HepG2 (cell line): ENCODE measurements at regions not wholly inside any gene's neighbourhood (a gene's known extent, or its start where the extent isn't known, plus 50 kb on each side); places are given as distances from the start of the nearest gene placed in this dataset.

Experiments
- ATAC-seq: fragments of 200-7000 bp; cut with Tn5 transposase; 3 replicates; pipeline ENCODE4 v1.9.1; 2020; ENCODE audit warnings: mild to moderate bottlenecking, moderate library complexity
- BruUV-seq: library from RNA; stranded (reverse); fragments of 400-500 nt; replicated peaks from 2 replicates; lab custom pipeline; 2021; lab: Mats Ljungman, UMichigan
- CTCF ChIA-PET: fragments of 300-600 bp; formaldehyde crosslinking; extraction: SDS; loops from one replicate; lab custom pipeline; 2021; ENCODE audit warnings: low total read pairs, inconsistent platforms, low intra/inter-chr PET ratio; lab: Yijun Ruan, JAX
- POLR2A ChIA-PET: fragments of 350-600 bp; sonication (Branson Sonifier 250); formaldehyde crosslinking; loops from one replicate; lab custom pipeline; 2020; ENCODE audit warnings: antibody characterized with exemption, inconsistent platforms; lab: Yijun Ruan, JAX
- DNase-seq: peaks from one replicate; pipeline ENCODE4 v3.0.0-alpha.2; 2015; ENCODE audit warnings: low spot score
- FAIRE-seq: peaks from 3 replicates; lab custom pipeline; 2011; peaks lifted over from hg19 to GRCh38; lab: Jason Lieb, UNC
- H2AFZ ChIP-seq: one replicate; pipeline ENCODE4 v1.6.1; 2011; ENCODE audit warnings: low read length, inconsistent platforms
- H3K27ac ChIP-seq: fragments of 300-600 bp; 3 replicates; pipeline ENCODE4 v1.8.0; 2011; ENCODE audit warnings: mixed run types, mild to moderate bottlenecking, mixed read lengths, low read length, inconsistent platforms; ENCODE audit not compliant: insufficient read depth; ENCODE audit errors: extremely low read length
- H3K27me3 ChIP-seq, 2 experiments: fragments of 200-600 bp in 1 of 2; 2 replicates in 1 of 2; 3 replicates in 1 of 2; pipeline versions ENCODE4 v1.6.0 to v1.8.0; 2011; ENCODE audit warnings: low read length in 2 of 2, mild to moderate bottlenecking in 2 of 2, moderate library complexity in 2 of 2, inconsistent platforms in 1 of 2; ENCODE audit not compliant: insufficient read depth in 2 of 2, control insufficient read depth in 1 of 2
- H3K36me3 ChIP-seq, 2 experiments: fragments of 200-600 bp in 1 of 2; replicated peaks in 1 of 2; 2 replicates in 1 of 2; 3 replicates in 1 of 2; pipeline versions ENCODE4 v1.5.1 to v1.8.0; 2011; ENCODE audit warnings: low read length in 2 of 2, inconsistent platforms in 1 of 2; ENCODE audit not compliant: insufficient read depth in 2 of 2, control insufficient read depth in 1 of 2
- H3K4me1 ChIP-seq: 2 replicates; pipeline ENCODE4 v1.5.1; 2012; ENCODE audit warnings: low read length, inconsistent platforms; ENCODE audit not compliant: insufficient read depth
- H3K4me2 ChIP-seq: 2 replicates; pipeline ENCODE4 v1.6.0; 2011; ENCODE audit warnings: low read depth, low read length, inconsistent platforms
- H3K4me3 ChIP-seq, 3 experiments: fragments of 200-600 bp in 1 of 3; sonication (generic), shearing (Covaris generic) in 1 of 3; replicated peaks in 1 of 3; 2 replicates each; pipeline ENCODE4 v1.5.1; 2011 to 2016; ENCODE audit warnings: low read length in 3 of 3, inconsistent platforms in 2 of 3, low read depth in 2 of 3, mild to moderate bottlenecking in 2 of 3, control low read depth in 1 of 3, mixed read lengths in 1 of 3; ENCODE audit not compliant: insufficient read depth in 1 of 3
- H3K79me2 ChIP-seq: one replicate; pipeline ENCODE4 v1.6.1; 2011; ENCODE audit warnings: low read length, inconsistent platforms; ENCODE audit not compliant: insufficient read depth
- H3K9ac ChIP-seq: 2 replicates; pipeline ENCODE4 v1.6.0; 2011; ENCODE audit warnings: mild to moderate bottlenecking, low read depth, low read length, inconsistent platforms; ENCODE audit not compliant: insufficient read depth
- H3K9me3 ChIP-seq: 2 replicates; pipeline ENCODE4 v1.5.1; 2012; ENCODE audit warnings: mild to moderate bottlenecking, low read length
- H4K20me1 ChIP-seq: 2 replicates; pipeline ENCODE4 v1.6.0; 2011; ENCODE audit warnings: inconsistent platforms, mild to moderate bottlenecking, low read length, moderate library complexity; ENCODE audit not compliant: insufficient read depth
- ARID2 ChIP-seq: sonication (generic); formaldehyde crosslinking; IDR thresholded peaks from 2 replicates; pipeline ENCODE4 v1.8.1; 2022; ENCODE audit warnings: mild to moderate bottlenecking, missing genetic modification reagents, borderline replicate concordance
- ARID4A ChIP-seq: sonication (generic); formaldehyde crosslinking; IDR thresholded peaks from 2 replicates; pipeline ENCODE4 v1.5.0; 2020; ENCODE audit warnings: mild to moderate bottlenecking, missing genetic modification reagents, borderline replicate concordance
- CC2D1A ChIP-seq: sonication (generic); formaldehyde crosslinking; IDR thresholded peaks from 2 replicates; pipeline ENCODE4 v1.8.1; 2023; ENCODE audit warnings: mild to moderate bottlenecking, missing genetic modification reagents
- ISX ChIP-seq: sonication (generic); formaldehyde crosslinking; conservative IDR thresholded peaks from 2 replicates; pipeline ENCODE4 v1.5.0; 2020; ENCODE audit warnings: missing genetic modification reagents
- KLF13 ChIP-seq: sonication (generic); formaldehyde crosslinking; IDR thresholded peaks from 2 replicates; pipeline ENCODE4 v1.4.0; 2020; ENCODE audit warnings: mild to moderate bottlenecking, missing genetic modification reagents
- MED13 ChIP-seq: sonication (generic); formaldehyde crosslinking; IDR thresholded peaks from 2 replicates; pipeline ENCODE4 v1.5.0; 2020; ENCODE audit warnings: missing genetic modification reagents
- MEF2D ChIP-seq: sonication (generic); formaldehyde crosslinking; IDR thresholded peaks from 2 replicates; pipeline ENCODE4 v1.5.1; 2020; ENCODE audit warnings: mild to moderate bottlenecking, missing genetic modification reagents
- MZF1 ChIP-seq: sonication (generic); formaldehyde crosslinking; IDR thresholded peaks from 2 replicates; pipeline ENCODE4 v1.8.1; 2023; ENCODE audit warnings: mild to moderate bottlenecking, missing genetic modification reagents, borderline replicate concordance
- NFYC ChIP-seq: IDR thresholded peaks from 2 replicates; pipeline ENCODE4 v1.6.1; 2016; ENCODE audit warnings: missing genetic modification reagents, missing compliant biosample characterization
- RAD21 ChIP-seq: fragments of 450-650 bp; formaldehyde crosslinking; IDR thresholded peaks from 2 replicates; pipeline ENCODE4 v1.5.0; 2020; ENCODE audit warnings: mild to moderate bottlenecking
- RBAK ChIP-seq: sonication (generic); formaldehyde crosslinking; IDR thresholded peaks from 2 replicates; pipeline ENCODE4 v1.5.1; 2020; ENCODE audit warnings: mild to moderate bottlenecking, missing genetic modification reagents
- SMAD3 ChIP-seq: sonication (generic); formaldehyde crosslinking; IDR thresholded peaks from 2 replicates; pipeline ENCODE4 v1.4.0; 2020; ENCODE audit warnings: missing genetic modification reagents
- TEAD3 ChIP-seq: optimal IDR thresholded peaks from 2 replicates; pipeline ENCODE3; 2016; ENCODE audit warnings: borderline replicate concordance
- ZNF496 ChIP-seq: sonication (generic); formaldehyde crosslinking; IDR thresholded peaks from 2 replicates; pipeline ENCODE4 v1.8.1; 2023; ENCODE audit warnings: mild to moderate bottlenecking, moderate library complexity, missing genetic modification reagents; ENCODE audit not compliant: insufficient replicate concordance
- ZNF503 ChIP-seq: sonication (generic); formaldehyde crosslinking; IDR thresholded peaks from 2 replicates; pipeline ENCODE4 v1.4.0; 2020; ENCODE audit warnings: missing genetic modification reagents
- ZNF704 ChIP-seq: sonication (generic); formaldehyde crosslinking; IDR thresholded peaks from 2 replicates; pipeline ENCODE4 v1.8.1; 2023; ENCODE audit warnings: mild to moderate bottlenecking, inconsistent platforms, moderate library complexity, missing genetic modification reagents, borderline replicate concordance
- ZNF777 ChIP-seq: sonication (generic); formaldehyde crosslinking; IDR thresholded peaks from 2 replicates; pipeline ENCODE4 v1.4.0; 2020; ENCODE audit warnings: missing genetic modification reagents
- ZSCAN12 ChIP-seq: sonication (generic); formaldehyde crosslinking; IDR thresholded peaks from 2 replicates; pipeline ENCODE4 v1.9.0; 2021; ENCODE audit warnings: mild to moderate bottlenecking, missing genetic modification reagents
- WGBS: methylation state at CpG from one replicate; pipeline ENCODE4 v1.1.6; 2017; ENCODE audit warnings: low lambda C conversion rate; 5-methylcytosine and 5-hydroxymethylcytosine counted together
- in situ Hi-C: cut with HindIII; loops from 2 replicates; pipeline ENCODE4 v1.10.0; 2017; ENCODE audit warnings: low pct_unique_long_range_greater_than_20kb; ENCODE audit not compliant: extremely low pct_ligation_motif_present
- intact Hi-C: fragments of 100-400 bp; cut with micrococcal nuclease; formaldehyde crosslinking; loops from one replicate; pipeline ENCODE4 v1.10.0; 2022; ENCODE audit not compliant: unreplicated experiment

GRCh38 chr11:90997241-90997640 lies 774.4 kb upstream of the CHORDC1 start:
- no peak for TF ChIP-seq MZF1 (CRISPR knock-in tag)
- no peak for TF ChIP-seq ZNF777 (CRISPR knock-in tag)
- no peak for TF ChIP-seq CC2D1A
- TF ChIP-seq ARID2 (CRISPR knock-in tag), result no peak
- TF ChIP-seq KLF13 (CRISPR knock-in tag), result no peak
- no peak for TF ChIP-seq RBAK (CRISPR knock-in tag)
- TF ChIP-seq SMAD3, result no peak
- TF ChIP-seq RAD21 (CRISPR knock-in tag), result no peak
- TF ChIP-seq ZNF704 (CRISPR knock-in tag), result no peak
- no peak for TF ChIP-seq NFYC (CRISPR knock-in tag)
- TF ChIP-seq MEF2D (CRISPR knock-in tag), result no peak
- no peak for TF ChIP-seq MED13
- no peak for TF ChIP-seq ARID4A (CRISPR knock-in tag)
- TF ChIP-seq TEAD3 (CRISPR knock-in tag), result no peak
- TF ChIP-seq ISX (CRISPR knock-in tag), result no peak
- no peak for TF ChIP-seq ZNF503
- no peak for TF ChIP-seq ZNF496 (CRISPR knock-in tag)
- no peak for TF ChIP-seq ZSCAN12 (CRISPR knock-in tag)
- H3K4me2 ChIP-seq, result no peak overlapping the region
- H3K4me3 ChIP-seq, result no peak overlapping the region
- H3K27ac ChIP-seq, result no peak overlapping the region
- FAIRE-seq (no peak), ATAC-seq (no peak), DNase-seq (no peak)
- no peaks in the 10 kb centered on the region for H3K36me3 ChIP-seq
- ChIA-PET CTCF (no interaction called here), POLR2A (no interaction called here)
- H3K9ac ChIP-seq, result no peak overlapping the region
- intact Hi-C loops (no loop called here), in situ Hi-C loops (no loop called here)
- WGBS, result 1% methylated on average over 3 of the region's 3 CpGs
- H3K27me3 ChIP-seq, result no peaks in the 10 kb centered on the region
- no peaks in the 10 kb centered on the region for H4K20me1 ChIP-seq
- H2AFZ ChIP-seq, result no peak overlapping the region
- H3K4me1 ChIP-seq, result no peaks in the 10 kb centered on the region
- no peaks in the 10 kb centered on the region for H3K9me3 ChIP-seq
- BruUV-seq, result no TSS peak
- H3K79me2 ChIP-seq, result no peaks in the 10 kb centered on the region
